Esophagus squamous epithelium (tissue), 4 donors: ENCODE measurements at regions not wholly inside any gene's neighbourhood (a gene's known extent, or its start where the extent isn't known, plus 50 kb on each side); places are given as distances from the start of the nearest gene placed in this dataset.

Source experiments
- CTCF ChIP-seq, 6 experiments: fragments of 450-650 bp in 4 of 6; fragments of 200-600 bp in 2 of 6; sonication (generic) in 2 of 6; IDR thresholded peaks; one replicate each; pipeline ENCODE4 v1.5.1; 2016 to 2019; ENCODE audit warnings: antibody characterized with exemption in 6 of 6, mild to moderate bottlenecking in 4 of 6, moderate library complexity in 4 of 6
- POLR2A ChIP-seq, 4 donors: fragments of 450-650 bp; IDR thresholded peaks; one replicate each; pipeline ENCODE4 v1.6.1; 2017; ENCODE audit warnings: antibody characterized with exemption in 4 of 4, mild to moderate bottlenecking in 4 of 4, moderate library complexity in 3 of 4

GRCh38 chr20:2237059-2237458 is 58.7 kb upstream of the TGM3 start:
- peak; percentile 13 to 74 (median 62) for TF ChIP-seq CTCF (IDR thresholded peaks at IDR 0.05)
- TF ChIP-seq POLR2A (IDR thresholded peaks at IDR 0.05), result no peak
